SK-N-SH treated with all-trans-retinoic acid at 6 μM for 48 hours (cell line): ENCODE measurements at regions not wholly inside any gene's neighbourhood (a gene's known extent, or its start where the extent isn't known, plus 50 kb on each side); places are given as distances from the start of the nearest gene placed in this dataset.

Source experiments
- ATAC-seq: fragments of 200-7000 bp; cut with Tn5 transposase; 3 replicates; pipeline ENCODE4 v1.9.1; 2020; ENCODE audit warnings: mild to moderate bottlenecking, moderate library complexity
- ARNTL ChIP-seq: fragments of 450-650 bp; formaldehyde crosslinking; IDR thresholded peaks from 2 replicates; pipeline ENCODE4 v1.5.0; 2020; ENCODE audit warnings: low read depth, mild to moderate bottlenecking, moderate library complexity, borderline replicate concordance
- BACH2 ChIP-seq: fragments of 250-450 bp; sonication (Bioruptor Pico); IDR thresholded peaks from 2 replicates; pipeline ENCODE4 v1.9.0; 2021; ENCODE audit warnings: mild to moderate bottlenecking, borderline replicate concordance
- CSDC2 ChIP-seq: fragments of 250-450 bp; sonication (Bioruptor Pico); IDR thresholded peaks from 2 replicates; pipeline ENCODE4 v1.5.0; 2020; ENCODE audit warnings: mild to moderate bottlenecking, moderate library complexity
- CSRNP3 ChIP-seq: fragments of 250-450 bp; sonication (Bioruptor Pico); IDR thresholded peaks from 2 replicates; pipeline ENCODE4 v1.5.1; 2021; ENCODE audit warnings: mild to moderate bottlenecking, moderate library complexity
- ESRRG ChIP-seq: fragments of 250-450 bp; sonication (Bioruptor Pico); IDR thresholded peaks from 2 replicates; pipeline ENCODE4 v1.6.1; 2021; ENCODE audit warnings: mild to moderate bottlenecking
- GLIS3 ChIP-seq: fragments of 250-450 bp; sonication (Bioruptor Pico); IDR thresholded peaks from 2 replicates; pipeline ENCODE4 v1.5.0; 2020; ENCODE audit warnings: mild to moderate bottlenecking, moderate library complexity
- ISL1 ChIP-seq: fragments of 250-450 bp; sonication (Bioruptor Pico); IDR thresholded peaks from 2 replicates; pipeline ENCODE4 v2.1.2; 2022; ENCODE audit warnings: mild to moderate bottlenecking, moderate library complexity
- OSR1 ChIP-seq: fragments of 250-450 bp; sonication (Bioruptor Pico); IDR thresholded peaks from 2 replicates; pipeline ENCODE4 v1.8.0; 2022; ENCODE audit warnings: moderate library complexity, mild to moderate bottlenecking, inconsistent platforms
- PPARA ChIP-seq: fragments of 250-450 bp; sonication (Bioruptor Pico); IDR thresholded peaks from 2 replicates; pipeline ENCODE4 v1.5.0; 2020; ENCODE audit warnings: mild to moderate bottlenecking, borderline replicate concordance
- RARB ChIP-seq: fragments of 250-450 bp; sonication (Bioruptor Pico); IDR thresholded peaks from 2 replicates; pipeline ENCODE4 v1.8.0; 2021; ENCODE audit warnings: mild to moderate bottlenecking, moderate library complexity
- SNAI2 ChIP-seq: fragments of 250-450 bp; sonication (Bioruptor Pico); IDR thresholded peaks from 2 replicates; pipeline ENCODE4 v1.5.0; 2020; ENCODE audit warnings: mild to moderate bottlenecking, moderate library complexity
- TCF4 ChIP-seq: fragments of 250-450 bp; sonication (Bioruptor Pico); IDR thresholded peaks from 2 replicates; pipeline ENCODE4 v1.8.0; 2021; ENCODE audit warnings: mild to moderate bottlenecking, moderate library complexity, borderline replicate concordance
- TOX ChIP-seq: fragments of 250-450 bp; sonication (Bioruptor Pico); IDR thresholded peaks from 2 replicates; pipeline ENCODE4 v1.8.0; 2021; ENCODE audit warnings: mild to moderate bottlenecking, moderate library complexity, borderline replicate concordance
- TSHZ2 ChIP-seq: fragments of 250-450 bp; sonication (Bioruptor Pico); IDR thresholded peaks from 2 replicates; pipeline ENCODE4 v1.5.0; 2020; ENCODE audit warnings: mild to moderate bottlenecking, moderate library complexity
- ZC3H10 ChIP-seq: fragments of 250-450 bp; sonication (Bioruptor Pico); IDR thresholded peaks from 2 replicates; pipeline ENCODE4 v1.5.1; 2021; ENCODE audit warnings: mild to moderate bottlenecking, moderate library complexity
- ZFP3 ChIP-seq: fragments of 250-450 bp; sonication (Bioruptor Pico); IDR thresholded peaks from 2 replicates; pipeline ENCODE4 v1.5.0; 2020; ENCODE audit warnings: mild to moderate bottlenecking, moderate library complexity
- ZFP30 ChIP-seq: fragments of 450-650 bp; formaldehyde crosslinking; IDR thresholded peaks from 2 replicates; pipeline ENCODE4 v1.5.0; 2022; ENCODE audit warnings: mild to moderate bottlenecking, moderate library complexity
- ZNF565 ChIP-seq: fragments of 450-650 bp; formaldehyde crosslinking; conservative IDR thresholded peaks from 2 replicates; pipeline ENCODE4 v1.5.0; 2020; ENCODE audit warnings: low read depth, mild to moderate bottlenecking, moderate library complexity
- ZNF70 ChIP-seq: fragments of 450-650 bp; formaldehyde crosslinking; IDR thresholded peaks from 2 replicates; pipeline ENCODE4 v1.5.0; 2020; ENCODE audit warnings: mild to moderate bottlenecking, moderate library complexity
- ZNF8 ChIP-seq: fragments of 450-650 bp; formaldehyde crosslinking; IDR thresholded peaks from 2 replicates; pipeline ENCODE4 v1.5.0; 2020; ENCODE audit warnings: mild to moderate bottlenecking, moderate library complexity

- TF ChIP-seq CSRNP3 (CRISPR knock-in tag): no peak
- no peak for TF ChIP-seq OSR1
- TF ChIP-seq ESRRG (CRISPR knock-in tag): no peak
- TF ChIP-seq, all 23 proteins: peak for 0
Measured at GRCh38 chr11:130785380-130786116, 130.7 kb downstream of the SNX19 start (continued).

- ATAC-seq: no peak
- no peak for TF ChIP-seq PPARA
- TF ChIP-seq ZNF565 (CRISPR knock-in tag): no peak
- TF ChIP-seq TSHZ2 (CRISPR knock-in tag): no peak
- no peak for TF ChIP-seq CSDC2 (CRISPR knock-in tag)
- no peak for TF ChIP-seq TOX (CRISPR knock-in tag)
- TF ChIP-seq OSR1: no peak
- no peak for TF ChIP-seq BACH2 (CRISPR knock-in tag)
- TF ChIP-seq ZNF8: no peak
- TF ChIP-seq ARNTL (CRISPR knock-in tag): no peak
- no peak for TF ChIP-seq GLIS3 (CRISPR knock-in tag)
- no peak for TF ChIP-seq ZFP30
- TF ChIP-seq CSRNP3 (CRISPR knock-in tag): no peak
- TF ChIP-seq ISL1 (CRISPR knock-in tag): no peak
- no peak for TF ChIP-seq SNAI2 (CRISPR knock-in tag)
- no peak for TF ChIP-seq ZC3H10
- TF ChIP-seq ZNF70 (CRISPR knock-in tag): no peak
- TF ChIP-seq RARB (CRISPR knock-in tag): no peak
- no peak for TF ChIP-seq ESRRG (CRISPR knock-in tag)
- TF ChIP-seq ZFP3 (CRISPR knock-in tag): no peak
- TF ChIP-seq, all 23 proteins: peak for 0
Measured at GRCh38 chr11:130786586-130786985, 129.7 kb downstream of the SNX19 start.

GRCh38 chr11:130787092-130787616, 129.1 kb downstream of the SNX19 start:
- peak; percentile 77 for ATAC-seq
- TF ChIP-seq ZFP3 (CRISPR knock-in tag): no peak
- TF ChIP-seq ZNF8: no peak
- no peak for TF ChIP-seq RARB (CRISPR knock-in tag)
- TF ChIP-seq GLIS3 (CRISPR knock-in tag): no peak
- no peak for TF ChIP-seq TSHZ2 (CRISPR knock-in tag)
- TF ChIP-seq SNAI2 (CRISPR knock-in tag): no peak
- no peak for TF ChIP-seq PPARA
- no peak for TF ChIP-seq CSRNP3 (CRISPR knock-in tag)
- TF ChIP-seq TCF4 (CRISPR knock-in tag): no peak
- TF ChIP-seq ZFP30: no peak
- no peak for TF ChIP-seq OSR1
